GM23248 (cell line): ENCODE measurements at regions not wholly inside any gene's neighbourhood (a gene's known extent, or its start where the extent isn't known, plus 50 kb on each side); places are given as distances from the start of the nearest gene placed in this dataset.

ENCODE experiments used
- DNase-seq: peaks from one replicate; pipeline ENCODE4 v3.0.0-alpha.2; 2015
- H2AFZ ChIP-seq: fragments of 200-600 bp; sonication (generic); 2 replicates; pipeline ENCODE4 v1.6.1; 2016; ENCODE audit warnings: antibody characterized with exemption
- H3F3A ChIP-seq: fragments of 200-600 bp; sonication (generic); 2 replicates; pipeline ENCODE4 v1.6.1; 2016; ENCODE audit warnings: mild to moderate bottlenecking, antibody characterized with exemption, mixed run types; ENCODE audit not compliant: insufficient read depth
- H3K27ac ChIP-seq: fragments of 200-600 bp; sonication (generic); 2 replicates; pipeline ENCODE4 v1.5.1; 2016; ENCODE audit warnings: mild to moderate bottlenecking
- H3K27me3 ChIP-seq: fragments of 200-600 bp; sonication (generic); replicated peaks from 2 replicates; pipeline ENCODE4 v1.6.1; 2016; ENCODE audit warnings: mild to moderate bottlenecking; ENCODE audit not compliant: insufficient read depth
- H3K36me3 ChIP-seq: fragments of 200-600 bp; sonication (generic); 2 replicates; pipeline ENCODE4 v1.6.1; 2016; ENCODE audit warnings: low read depth, mild to moderate bottlenecking
- H3K4me1 ChIP-seq: fragments of 200-600 bp; sonication (generic); 2 replicates; pipeline ENCODE4 v1.6.1; 2016; ENCODE audit warnings: mild to moderate bottlenecking; ENCODE audit not compliant: insufficient read depth
- H3K4me2 ChIP-seq: fragments of 200-600 bp; sonication (generic); one replicate; pipeline ENCODE4 v1.6.1; 2016; ENCODE audit warnings: mild to moderate bottlenecking; ENCODE audit not compliant: unreplicated experiment
- H3K4me3 ChIP-seq: fragments of 200-600 bp; sonication (generic); 2 replicates; pipeline ENCODE4 v1.5.1; 2016; ENCODE audit warnings: mild to moderate bottlenecking
- H3K79me2 ChIP-seq: fragments of 200-600 bp; sonication (generic); 2 replicates; pipeline ENCODE4 v1.6.1; 2016; ENCODE audit warnings: mild to moderate bottlenecking; ENCODE audit not compliant: insufficient read depth
- H3K9ac ChIP-seq: fragments of 200-600 bp; sonication (generic); 2 replicates; pipeline ENCODE4 v1.6.1; 2016; ENCODE audit warnings: mild to moderate bottlenecking
- H3K9me2 ChIP-seq: fragments of 200-600 bp; sonication (generic); 2 replicates; pipeline ENCODE4 v1.6.1; 2016; ENCODE audit warnings: mixed run types, mild to moderate bottlenecking, moderate library complexity; ENCODE audit not compliant: insufficient read depth
- H3K9me3 ChIP-seq: fragments of 200-600 bp; sonication (generic); one replicate; pipeline ENCODE4 v1.6.1; 2017; ENCODE audit warnings: low read depth
- H4K20me1 ChIP-seq: fragments of 200-600 bp; sonication (generic); 2 replicates; pipeline ENCODE4 v1.6.0; 2016; ENCODE audit not compliant: insufficient read depth
- EZH2 ChIP-seq: fragments of 200-600 bp; sonication (generic); IDR thresholded peaks from 2 replicates; pipeline ENCODE4 v1.6.1; 2018; ENCODE audit warnings: antibody characterized with exemption, mild to moderate bottlenecking; ENCODE audit not compliant: insufficient read depth, poor library complexity, severe bottlenecking
- EZH2phosphoT487 ChIP-seq: fragments of 200-600 bp; sonication (generic); IDR thresholded peaks from 2 replicates; pipeline ENCODE4 v1.6.1; 2018; ENCODE audit warnings: antibody characterized with exemption, moderate library complexity, mild to moderate bottlenecking, low read depth; ENCODE audit not compliant: insufficient read depth
- WGBS, 2 experiments: methylation state at CpG; one replicate each; pipeline ENCODE4 v1.1.6; 2015 to 2017; ENCODE audit warnings: low lambda C conversion rate in 2 of 2, low coverage in 1 of 2; ENCODE audit errors: missing lambda C conversion rate in 2 of 2; 5-methylcytosine and 5-hydroxymethylcytosine counted together
- in situ Hi-C: fragments of 300-500 bp; cut with MboI; formaldehyde crosslinking; loops from 2 replicates; pipeline ENCODE4 v1.15.0; 2020

DNA sequence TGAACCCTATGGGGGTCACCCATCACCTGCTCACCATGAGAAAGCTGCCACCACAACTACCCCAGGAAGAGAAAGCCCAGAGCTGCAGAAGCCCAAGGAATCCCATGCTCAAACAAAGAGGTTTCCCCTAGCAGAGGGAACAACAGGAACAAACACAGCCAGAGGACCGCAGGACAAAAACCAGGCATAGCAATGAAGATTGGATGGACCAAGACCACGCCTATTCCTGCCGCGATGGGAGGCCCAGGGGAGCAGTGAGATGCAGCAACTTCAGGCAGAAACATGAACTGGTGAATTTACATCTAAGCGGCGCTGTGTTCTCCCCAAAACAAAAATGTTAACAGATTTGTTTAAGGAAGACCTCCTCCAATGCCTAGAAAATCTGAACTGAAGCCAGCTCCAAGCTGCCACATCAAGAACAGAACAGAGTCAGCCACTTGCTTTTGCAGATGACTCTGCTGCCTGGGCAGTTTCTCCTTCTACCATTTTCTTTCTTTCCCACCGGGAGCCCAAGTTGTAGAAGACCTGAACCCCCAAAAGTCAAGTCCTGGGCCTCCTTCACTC lies 134.2 kb upstream of the NEBL start:
- no peaks in the 10 kb centered on the region for H3K9me2 ChIP-seq
- H3K9me3 ChIP-seq: no peaks in the 10 kb centered on the region
- whole genome bisulfite sequencing, 2 experiments: 55% methylated on average over 7 of the region's 7 CpGs
- no peak overlapping the region for H3K4me2 ChIP-seq
- H3K4me3 ChIP-seq: no peak overlapping the region
- no peaks in the 10 kb centered on the region for H3K4me1 ChIP-seq
- TF ChIP-seq EZH2phosphoT487: no peak
- TF ChIP-seq EZH2: no peak
- H3K9ac ChIP-seq: no peak overlapping the region
- H2AFZ ChIP-seq: no peak overlapping the region
- no peak overlapping the region for H3K27ac ChIP-seq
- H3K79me2 ChIP-seq: no peaks in the 10 kb centered on the region
- H3K27me3 ChIP-seq: no peaks in the 10 kb centered on the region
- H3F3A ChIP-seq: no peaks in the 10 kb centered on the region
- H4K20me1 ChIP-seq: no peaks in the 10 kb centered on the region
- H3K36me3 ChIP-seq: no peaks in the 10 kb centered on the region
- DNase-seq: no peak
- in situ Hi-C loops: no loop called here

DNA sequence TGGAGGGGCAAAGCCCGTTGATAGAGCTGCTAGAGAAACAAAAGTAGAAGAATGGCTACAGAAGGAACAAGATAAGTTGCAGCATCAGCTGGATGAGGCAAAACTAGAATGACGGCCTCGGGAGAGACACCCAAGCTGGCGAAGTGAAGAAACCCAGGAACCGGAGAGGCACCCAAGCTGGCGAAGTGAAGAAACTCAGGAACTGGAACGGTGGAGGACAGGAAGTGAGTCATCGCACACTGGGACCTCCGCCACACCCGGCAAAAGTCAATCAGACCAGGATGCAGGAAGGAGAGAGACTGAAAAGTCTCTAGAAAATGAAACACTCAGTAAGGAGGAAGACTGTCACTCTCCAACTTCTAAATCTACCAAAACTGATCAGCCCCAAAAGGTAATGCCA lies 133.0 kb upstream of the NEBL start:
- H3K4me1 ChIP-seq: no peaks in the 10 kb centered on the region
- no peak overlapping the region for H3K4me2 ChIP-seq
- no peak overlapping the region for H3K4me3 ChIP-seq
- H4K20me1 ChIP-seq: no peaks in the 10 kb centered on the region
- H3K9me3 ChIP-seq: no peaks in the 10 kb centered on the region
- no peak for DNase-seq
- in situ Hi-C loops: no loop called here
- no peaks in the 10 kb centered on the region for H3K9me2 ChIP-seq
- no peak for TF ChIP-seq EZH2phosphoT487
- no peak for TF ChIP-seq EZH2
- H3K36me3 ChIP-seq: no peaks in the 10 kb centered on the region
- 69 to 71% methylated on average over 10 of the region's 10 CpGs for WGBS, 2 experiments
- H3K27me3 ChIP-seq: no peaks in the 10 kb centered on the region
- no peak overlapping the region for H2AFZ ChIP-seq
- no peak overlapping the region for H3K9ac ChIP-seq
- H3K27ac ChIP-seq: no peak overlapping the region
- H3K79me2 ChIP-seq: no peaks in the 10 kb centered on the region
- no peaks in the 10 kb centered on the region for H3F3A ChIP-seq

DNA sequence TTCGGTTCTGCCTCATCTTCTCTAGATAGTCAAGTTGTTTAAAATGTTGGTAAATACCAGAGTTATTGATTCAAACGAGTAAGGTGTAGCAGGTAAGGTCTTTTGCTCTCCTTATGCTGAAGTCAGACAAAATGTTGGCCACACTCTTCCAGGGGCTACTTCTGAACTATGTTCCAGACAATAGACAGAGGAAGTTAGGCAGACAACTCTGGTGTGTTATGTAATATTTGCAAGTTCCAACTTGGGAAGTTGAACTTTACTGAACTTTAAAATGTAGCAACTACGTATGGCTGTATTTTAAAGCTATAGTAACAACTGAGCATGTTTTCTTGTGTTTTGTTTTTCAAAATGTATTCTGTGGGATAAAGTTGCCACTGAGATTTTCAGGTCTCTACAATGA lies 125.7 kb upstream of the NEBL start:
- no peak overlapping the region for H3K4me2 ChIP-seq
- H3K4me1 ChIP-seq: no peaks in the 10 kb centered on the region
- in situ Hi-C loops: no loop called here
- no peaks in the 10 kb centered on the region for H3K79me2 ChIP-seq
- no peak overlapping the region for H3K4me3 ChIP-seq
- WGBS, 2 experiments: 23 to 26% methylated on average over 3 of the region's 3 CpGs
- no peaks in the 10 kb centered on the region for H3F3A ChIP-seq
- no peak for TF ChIP-seq EZH2
- TF ChIP-seq EZH2phosphoT487: no peak
- no peak for DNase-seq
- H4K20me1 ChIP-seq: no peaks in the 10 kb centered on the region
- no peaks in the 10 kb centered on the region for H3K9me2 ChIP-seq
- H3K27me3 ChIP-seq: no peaks in the 10 kb centered on the region
- H3K36me3 ChIP-seq: no peaks in the 10 kb centered on the region
- no peak overlapping the region for H3K9ac ChIP-seq
- H2AFZ ChIP-seq: no peak overlapping the region
- no peak overlapping the region for H3K27ac ChIP-seq
- no peaks in the 10 kb centered on the region for H3K9me3 ChIP-seq

DNA sequence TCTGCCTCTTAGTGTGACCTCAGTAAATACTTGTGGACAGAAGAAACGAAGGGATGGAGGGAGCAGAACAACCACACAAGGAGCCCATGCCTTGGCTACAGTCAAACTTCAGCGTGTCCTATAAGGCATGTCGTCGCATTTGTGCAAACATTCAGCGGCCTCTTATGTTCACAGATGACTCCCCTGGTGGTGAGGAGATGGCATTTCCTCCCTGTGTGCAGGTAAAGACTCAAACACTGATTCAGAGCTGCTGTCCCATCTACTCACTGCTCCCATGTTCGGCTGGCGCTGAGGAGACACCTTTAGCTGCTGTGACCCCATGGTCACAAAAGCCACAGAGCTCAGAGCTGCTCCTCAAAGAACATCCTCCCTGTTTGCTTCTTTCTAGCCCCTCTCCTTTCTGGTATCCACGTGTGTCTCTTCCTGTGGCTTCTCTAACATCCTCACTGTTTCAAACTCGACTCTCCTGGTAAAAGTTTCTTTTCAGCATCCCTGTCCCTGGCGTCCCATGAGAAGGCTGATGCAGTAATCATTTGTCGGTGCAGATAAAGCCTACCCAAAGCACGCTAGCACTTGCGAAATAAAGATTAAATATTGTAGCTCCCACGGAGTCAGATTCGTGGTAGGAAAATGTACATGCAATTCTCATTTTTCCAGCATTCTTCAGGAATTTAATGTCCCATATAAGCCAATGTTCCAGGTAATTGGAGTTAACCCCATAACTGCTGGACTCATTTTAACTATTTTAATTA lies 124.9 kb upstream of the NEBL start:
- WGBS, 2 experiments: 64 to 68% methylated on average over 15 of the region's 15 CpGs

More for the DNA sequence above, 124.9 kb upstream of the NEBL start:
- DNase-seq: no peak
- Histone ChIP-seq H3K4me3 (no peak overlapping the region), H3K36me3 (no peaks in the 10 kb centered on the region), H3K9me2 (no peaks in the 10 kb centered on the region), H4K20me1 (no peaks in the 10 kb centered on the region), H3K79me2 (no peaks in the 10 kb centered on the region), H3F3A (no peaks in the 10 kb centered on the region), H3K9ac (no peak overlapping the region), H3K4me1 (no peaks in the 10 kb centered on the region), H3K27ac (no peak overlapping the region), H2AFZ (no peak overlapping the region), H3K9me3 (no peaks in the 10 kb centered on the region), H3K4me2 (no peak overlapping the region), H3K27me3 (no peaks in the 10 kb centered on the region)
- in situ Hi-C loops: no loop called here
- TF ChIP-seq EZH2 (no peak), EZH2phosphoT487 (no peak)
